HG03432 (cell line): ENCODE measurements at regions not wholly inside any gene's neighbourhood (a gene's known extent, or its start where the extent isn't known, plus 50 kb on each side); places are given as distances from the start of the nearest gene placed in this dataset.

Source experiments
- ATAC-seq: cut with Tn5 transposase; IDR thresholded peaks from one replicate; pipeline ENCODE4 v1.9.1; 2021; ENCODE audit warnings: mild to moderate bottlenecking, moderate library complexity; ENCODE audit not compliant: unreplicated experiment

- ATAC-seq = no peak
Observed at GRCh38 chr3:194801461-194802432, 116.1 kb downstream of the FAM43A start.

DNA sequence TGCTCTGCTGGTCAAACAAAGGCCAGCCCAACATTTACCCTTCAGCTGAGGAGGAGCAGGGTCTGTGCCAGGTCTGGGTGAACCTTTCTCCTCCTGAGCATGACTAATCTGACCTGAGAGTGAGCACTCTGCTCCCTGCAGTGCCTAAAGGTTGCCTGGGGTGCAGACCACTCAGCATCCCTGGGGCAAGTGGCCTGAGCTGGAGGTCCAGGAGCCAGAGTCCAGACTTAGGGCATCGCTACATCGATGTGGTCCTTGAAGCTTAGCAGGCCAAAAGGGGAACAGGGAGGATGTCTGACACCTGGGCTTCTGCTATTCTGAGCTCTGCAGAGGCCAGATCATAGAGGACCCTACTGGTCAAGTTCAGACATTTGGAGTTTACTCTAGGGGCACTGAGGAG is 119.1 kb downstream of the FAM43A start:
- no peak for ATAC-seq

DNA sequence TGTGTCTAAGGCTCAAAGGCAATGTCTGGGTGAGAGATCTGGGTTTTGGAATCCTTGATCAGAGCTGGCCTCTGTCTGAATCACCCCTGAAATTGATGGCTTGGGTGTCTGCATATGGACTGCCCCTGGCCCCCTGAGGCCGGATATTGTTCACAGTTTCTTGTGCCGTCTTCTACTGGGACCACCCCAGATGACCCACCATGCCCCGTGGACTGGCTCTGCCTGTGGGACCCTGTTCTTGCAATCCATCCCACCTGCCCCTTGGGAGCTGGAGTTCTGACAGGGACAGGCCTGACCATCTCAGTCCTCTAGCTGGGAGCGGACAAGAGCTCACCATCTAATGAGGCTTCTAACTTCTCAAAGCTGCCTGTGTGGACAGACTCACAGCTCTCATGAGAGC is 119.9 kb downstream of the FAM43A start:
- no peak for ATAC-seq

- ATAC-seq = no peak
Observed at GRCh38 chr3:194806991-194807630, 121.4 kb downstream of the FAM43A start.

GRCh38 chr3:194808640-194809097 is 123.0 kb downstream of the FAM43A start:
- no peak for ATAC-seq

DNA sequence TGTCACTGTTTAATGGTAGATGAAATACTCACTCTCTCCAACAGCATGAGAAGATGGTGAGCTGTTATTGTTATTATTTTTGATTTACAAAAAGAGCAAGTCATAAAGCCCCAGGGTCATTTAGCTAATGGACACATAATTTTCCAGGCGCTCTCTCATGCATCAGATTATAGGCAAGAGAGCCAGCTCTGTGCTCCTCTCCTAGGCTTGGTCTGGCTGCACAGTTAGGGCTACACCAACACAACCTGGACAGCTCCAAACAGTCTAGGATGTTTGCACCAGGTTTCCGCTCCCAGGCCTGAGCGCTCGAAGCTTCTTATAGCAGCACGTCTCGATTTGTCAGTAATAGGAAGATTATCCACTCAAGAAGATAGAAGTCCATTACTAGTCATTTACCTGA is 123.7 kb downstream of the FAM43A start:
- ATAC-seq = no peak

DNA sequence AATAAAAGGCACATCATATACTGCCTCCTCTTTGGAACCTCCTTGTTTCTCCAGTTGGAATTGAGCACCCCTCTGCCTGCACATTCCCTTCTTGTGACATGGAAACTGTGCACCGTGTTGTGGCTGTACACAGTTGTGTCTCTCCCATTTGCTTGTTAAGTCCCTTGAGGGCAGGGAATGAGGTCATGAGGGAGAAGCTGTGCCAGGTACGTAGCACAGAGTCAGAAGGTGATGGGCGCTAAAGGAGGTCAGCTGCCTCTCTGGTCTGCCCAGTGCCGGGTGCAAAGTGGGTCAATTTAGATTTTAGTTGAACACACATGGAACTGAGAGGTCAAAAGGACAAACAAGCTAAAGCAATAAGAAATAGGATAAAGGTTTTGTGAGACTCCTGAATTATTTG is 124.4 kb downstream of the FAM43A start:
- no peak for ATAC-seq

GRCh38 chr3:194811118-194811517 is 125.4 kb downstream of the FAM43A start:
- ATAC-seq = no peak

DNA sequence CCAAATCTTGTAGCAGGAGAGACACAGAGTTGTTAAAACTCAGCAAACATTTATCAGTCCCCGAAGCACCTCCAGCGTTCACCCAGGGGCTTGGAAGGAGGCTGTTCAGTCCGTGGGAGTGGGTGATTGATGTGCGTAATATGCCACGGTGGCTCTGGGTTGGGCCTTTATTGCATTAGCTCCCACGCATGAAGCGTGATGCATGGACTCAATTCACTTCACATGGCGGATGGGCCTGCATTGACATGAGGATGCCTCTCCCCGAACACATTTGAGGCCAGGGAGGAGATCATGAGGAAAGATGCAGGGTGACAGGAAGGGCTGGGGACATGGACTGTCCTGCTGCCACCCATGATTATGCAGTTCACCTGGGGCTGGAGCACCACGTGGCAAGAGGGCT is 126.5 kb downstream of the FAM43A start:
- ATAC-seq = no peak

GRCh38 chr3:194814878-194815357 is 129.2 kb downstream of the FAM43A start:
- no peak for ATAC-seq

DNA sequence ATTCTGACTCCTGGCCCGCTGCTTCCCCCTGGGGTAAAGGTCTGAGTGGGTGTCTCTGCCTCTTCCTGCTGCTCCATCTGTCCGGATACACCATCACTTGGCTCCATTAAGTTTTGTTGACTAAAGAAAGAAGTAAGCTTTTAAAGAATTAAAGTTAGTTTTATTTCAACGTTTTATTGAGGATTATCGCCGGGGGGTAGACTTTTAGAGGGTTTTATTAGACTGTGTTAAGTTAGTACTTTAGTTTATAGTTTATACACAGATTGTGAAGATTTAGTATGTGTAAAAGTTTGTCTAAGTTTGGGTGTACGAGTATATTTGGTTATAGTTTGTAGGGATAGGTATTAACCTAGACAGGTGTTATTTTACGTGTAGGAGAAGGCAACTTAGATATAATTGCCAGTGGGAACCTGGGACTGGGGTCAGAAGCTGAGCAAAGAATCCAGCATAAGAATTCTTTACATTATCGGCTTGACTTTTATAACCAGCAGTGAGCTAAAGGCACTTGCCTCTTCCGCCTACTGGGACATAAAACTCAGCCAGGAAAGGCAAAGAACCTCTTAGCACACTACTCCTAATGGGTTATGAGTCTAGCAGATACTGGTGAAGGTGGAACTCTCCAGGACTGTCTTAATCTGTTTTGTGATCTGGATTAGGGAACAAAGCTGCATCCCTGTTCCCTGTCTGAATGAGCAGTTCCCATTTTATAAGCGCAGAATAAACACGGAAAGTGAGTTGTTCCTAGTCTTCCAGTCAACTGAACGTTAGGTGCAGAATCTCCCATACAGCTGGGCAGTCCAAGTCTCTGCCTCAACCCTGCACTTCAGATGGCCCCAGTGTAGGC is 131.3 kb downstream of the FAM43A start:
- no peak for ATAC-seq

DNA sequence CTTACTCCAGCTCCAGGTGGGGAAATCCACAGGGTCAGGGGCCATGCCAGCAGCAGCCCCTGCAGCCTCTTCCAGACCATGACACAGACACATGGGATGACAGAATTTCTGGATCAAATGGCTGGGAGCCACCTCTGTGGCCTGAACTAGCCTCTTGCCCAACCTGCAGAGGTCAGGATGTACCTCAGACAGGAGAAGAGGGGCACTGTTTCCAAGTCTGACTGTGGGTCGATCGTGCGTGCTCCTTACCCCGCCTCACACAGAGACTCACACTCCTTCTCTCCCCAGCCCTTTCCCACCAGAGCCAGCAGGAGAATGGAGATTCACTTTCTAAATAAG is 131.9 kb downstream of the FAM43A start:
- ATAC-seq = no peak

DNA sequence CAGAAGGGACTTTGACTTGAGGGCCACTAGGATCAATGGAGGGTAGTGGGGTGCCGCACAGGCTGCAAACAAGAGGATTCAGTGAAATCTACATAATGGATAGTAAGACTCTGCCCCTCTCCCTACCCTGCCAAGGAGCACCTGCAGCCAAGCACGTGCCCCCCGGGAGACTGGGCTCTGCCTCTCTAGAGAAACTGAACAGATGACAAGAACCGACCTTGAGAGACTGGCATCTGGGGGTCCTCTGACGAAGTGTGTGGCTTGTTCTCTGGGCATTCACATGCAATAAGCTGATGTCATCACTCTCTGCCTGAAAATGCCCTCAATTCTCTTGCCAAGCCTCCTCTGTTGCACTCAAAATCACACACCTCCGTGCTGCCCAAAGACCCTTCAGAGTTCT is 132.3 kb downstream of the FAM43A start:
- ATAC-seq = no peak

DNA sequence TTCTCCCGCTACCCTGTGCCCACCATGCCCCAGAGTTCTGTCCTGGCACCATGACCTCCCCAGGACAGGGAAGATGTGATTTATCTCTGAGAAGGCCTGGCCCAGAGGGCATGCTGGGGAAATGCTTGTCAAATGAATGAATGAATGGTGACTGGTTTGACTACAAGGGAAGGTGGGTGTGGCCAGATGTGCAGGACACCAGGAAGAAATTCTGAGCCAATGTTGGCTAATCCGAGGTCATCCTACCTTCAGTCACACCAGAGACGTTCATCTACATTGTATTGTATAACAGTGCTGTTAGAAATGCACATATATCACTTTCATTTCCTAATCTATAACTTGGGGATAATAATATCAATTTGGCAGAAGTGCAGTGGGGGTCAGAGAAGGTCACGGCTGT is 138.4 kb downstream of the FAM43A start:
- ATAC-seq = no peak

DNA sequence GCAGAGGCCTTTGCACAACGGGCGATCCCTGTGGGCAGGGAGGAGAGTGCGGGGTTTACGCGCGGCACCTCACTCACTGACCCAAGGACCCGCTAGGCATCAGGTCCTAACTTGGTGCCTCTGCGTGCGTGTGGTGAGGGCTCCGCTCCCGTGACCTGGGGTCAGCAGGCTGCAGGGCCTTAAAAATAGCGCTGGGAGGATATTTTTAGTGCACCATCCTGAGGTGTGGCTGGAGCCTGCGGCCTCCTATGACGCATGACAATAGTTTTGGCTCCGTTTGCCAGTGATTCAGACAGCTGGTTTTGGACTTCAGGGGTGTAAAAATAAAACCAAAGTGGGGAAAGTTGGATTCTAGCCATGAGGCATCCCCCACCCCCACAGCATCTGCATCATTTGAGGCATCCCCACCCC is 139.0 kb downstream of the FAM43A start:
- no peak for ATAC-seq

DNA sequence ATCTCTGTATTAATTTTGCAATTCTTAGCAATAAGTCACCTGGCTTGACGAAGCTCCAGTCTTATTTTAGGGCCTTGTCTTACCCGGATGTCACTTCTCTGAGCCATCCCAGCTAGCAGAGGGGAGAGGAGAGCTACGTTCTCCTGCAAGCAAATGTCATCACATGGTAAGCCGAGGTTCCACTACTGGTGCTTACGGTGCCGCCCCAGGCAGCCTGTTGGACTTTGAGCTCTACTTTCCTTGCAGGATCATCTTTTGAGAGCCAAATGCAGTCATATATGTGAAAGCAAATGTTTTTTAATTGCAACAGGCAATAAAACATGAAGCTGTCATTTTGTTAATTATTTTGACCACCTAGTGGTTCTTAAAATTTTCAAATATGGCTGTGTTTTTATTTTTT is 140.9 kb downstream of the FAM43A start:
- ATAC-seq = no peak

GRCh38 chr3:194827486-194827885 is 141.8 kb downstream of the FAM43A start:
- no peak for ATAC-seq

GRCh38 chr3:194828116-194828515 is 142.4 kb downstream of the FAM43A start:
- ATAC-seq = no peak

GRCh38 chr3:194828926-194829325 is 143.2 kb downstream of the FAM43A start:
- no peak for ATAC-seq

GRCh38 chr3:194830401-194830800 is 144.7 kb downstream of the FAM43A start:
- ATAC-seq = no peak

DNA sequence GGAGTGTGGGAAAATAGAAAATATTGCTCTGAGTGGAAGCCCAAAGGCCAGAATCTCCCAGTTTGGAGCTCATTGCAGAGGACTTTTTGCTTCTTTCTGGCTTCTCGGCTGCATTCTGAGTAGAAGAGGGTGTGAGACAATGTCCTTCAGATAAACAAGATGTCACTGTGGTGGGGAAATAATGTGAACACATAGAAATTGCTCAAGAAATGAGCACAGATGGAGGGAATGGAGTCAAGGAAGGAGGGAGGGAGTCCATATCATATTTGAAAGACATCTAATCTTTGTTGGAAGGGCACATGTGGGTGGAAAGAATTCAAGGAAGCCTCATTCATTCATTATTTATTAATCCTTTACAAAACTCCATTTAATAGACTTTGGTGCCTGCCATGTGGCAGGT is 145.3 kb downstream of the FAM43A start:
- no peak for ATAC-seq
